Naive B cell (primary cell): ENCODE measurements at regions not wholly inside any gene's neighbourhood (a gene's known extent, or its start where the extent isn't known, plus 50 kb on each side); places are given as distances from the start of the nearest gene placed in this dataset.

ENCODE experiments used
- ATAC-seq, 2 donors: fragments of 150-1000 bp; cut with Tn5 transposase; 2 replicates each; pipeline ENCODE4 v1.10.0; 2021; ENCODE audit warnings: low read depth in 2 of 2, mild to moderate bottlenecking in 2 of 2, moderate library complexity in 2 of 2
- DNase-seq: peaks from one replicate; pipeline ENCODE4 v3.0.0; 2022
- H3K27ac Mint-ChIP-seq, 6 donors: one replicate each; pipeline ENCODE4 v1.8.0; 2020 to 2022; ENCODE audit warnings: mild to moderate bottlenecking in 6 of 6, mixed read lengths in 6 of 6, moderate library complexity in 5 of 6, inconsistent platforms in 2 of 6
- H3K27me3 Mint-ChIP-seq, 3 donors: one replicate each; pipeline ENCODE4 v1.8.0; 2021 to 2022; ENCODE audit warnings: mixed read lengths in 3 of 3, mild to moderate bottlenecking in 1 of 3
- H3K36me3 Mint-ChIP-seq, 2 donors: one replicate each; pipeline ENCODE4 v1.8.0; 2020 to 2022; ENCODE audit warnings: mixed read lengths in 2 of 2, inconsistent platforms in 1 of 2, mild to moderate bottlenecking in 1 of 2
- H3K4me1 Mint-ChIP-seq, 3 donors: one replicate each; pipeline ENCODE4 v1.8.0; 2020 to 2022; ENCODE audit warnings: mixed read lengths in 3 of 3, inconsistent platforms in 1 of 3, mild to moderate bottlenecking in 1 of 3, moderate library complexity in 1 of 3
- H3K4me3 Mint-ChIP-seq, 8 donors: one replicate each; pipeline ENCODE4 v1.8.0; 2020 to 2022; ENCODE audit warnings: mild to moderate bottlenecking in 8 of 8, mixed read lengths in 8 of 8, moderate library complexity in 8 of 8, inconsistent platforms in 2 of 8
- H3K9me3 Mint-ChIP-seq, 7 donors: one replicate each; pipeline ENCODE4 v1.8.0; 2020 to 2022; ENCODE audit warnings: mixed read lengths in 7 of 7, mild to moderate bottlenecking in 5 of 7, inconsistent platforms in 2 of 7, moderate library complexity in 1 of 7

GRCh38 chr1:104854529-104854928, 1104.8 kb downstream of the AMY1C start:
- DNase-seq (no peak), ATAC-seq (no peak)
- H3K4me3 Mint-ChIP-seq: no peak overlapping the region
- H3K27me3 Mint-ChIP-seq: no peaks in the 10 kb centered on the region
- no peaks in the 10 kb centered on the region for H3K4me1 Mint-ChIP-seq
- no peaks in the 10 kb centered on the region for H3K36me3 Mint-ChIP-seq
- H3K27ac Mint-ChIP-seq: no peak overlapping the region
- H3K9me3 Mint-ChIP-seq: peaks cover 0 to 18% (median 7%) of the 10 kb centered on the region in 7 donors

DNA sequence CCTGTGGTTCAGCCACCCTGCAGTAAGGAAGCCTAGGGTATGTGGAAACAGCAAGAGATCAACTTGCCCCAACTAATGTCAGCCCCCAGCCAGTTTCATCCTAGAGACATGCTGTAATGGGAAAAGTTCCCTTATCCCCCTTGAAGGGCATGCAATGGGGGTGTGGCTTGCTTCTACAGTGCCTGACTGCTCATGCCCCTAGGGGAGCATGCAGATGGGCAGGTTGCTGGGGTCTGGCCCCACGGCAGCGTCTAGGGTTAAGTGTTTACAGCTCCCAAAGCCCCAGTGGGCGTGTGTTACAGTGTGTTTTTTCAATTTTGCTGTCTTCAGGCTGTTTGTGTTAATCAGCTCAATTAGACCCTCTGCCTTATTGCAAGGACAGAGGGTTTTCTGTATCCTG, 1105.9 kb downstream of the AMY1C start:
- Mint-ChIP-seq H3K36me3 (no peaks in the 10 kb centered on the region), H3K9me3 (peaks cover 0 to 19% (median 7%) of the 10 kb centered on the region in 7 donors), H3K27ac (no peak overlapping the region), H3K4me1 (no peaks in the 10 kb centered on the region), H3K4me3 (no peak overlapping the region), H3K27me3 (no peaks in the 10 kb centered on the region)
- ATAC-seq (no peak), DNase-seq (no peak)

GRCh38 chr1:104856091-104856490, 1106.4 kb downstream of the AMY1C start:
- Mint-ChIP-seq H3K9me3 (peaks cover 0 to 19% (median 7%) of the 10 kb centered on the region in 7 donors), H3K27me3 (no peaks in the 10 kb centered on the region), H3K36me3 (no peaks in the 10 kb centered on the region), H3K4me1 (no peaks in the 10 kb centered on the region), H3K4me3 (no peak overlapping the region), H3K27ac (no peak overlapping the region)
- ATAC-seq: no peak
- DNase-seq: no peak

DNA sequence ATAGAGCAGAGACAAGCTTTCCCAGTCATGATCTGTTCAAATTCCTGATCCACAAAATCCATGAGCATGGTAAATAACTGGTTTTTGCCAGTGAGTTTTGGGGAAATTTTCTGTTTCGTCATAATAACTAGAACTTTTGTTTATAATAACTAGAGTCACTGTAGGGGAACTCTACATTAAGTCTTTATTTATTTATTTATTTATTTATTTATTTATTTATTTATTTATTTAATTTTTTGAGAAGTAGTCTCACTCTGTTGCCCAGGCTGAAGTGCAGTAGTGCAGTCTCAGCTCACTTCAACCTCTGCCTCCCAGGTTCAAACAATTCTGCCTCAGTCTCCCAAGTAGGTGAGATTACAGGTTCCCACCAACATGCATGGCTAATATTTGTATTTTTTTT, 1106.8 kb downstream of the AMY1C start:
- H3K27ac Mint-ChIP-seq: no peak overlapping the region
- H3K36me3 Mint-ChIP-seq: no peaks in the 10 kb centered on the region
- H3K27me3 Mint-ChIP-seq: no peaks in the 10 kb centered on the region
- H3K9me3 Mint-ChIP-seq: peaks cover 0 to 19% (median 7%) of the 10 kb centered on the region in 7 donors
- H3K4me3 Mint-ChIP-seq: no peak overlapping the region
- DNase-seq: no peak
- no peak for ATAC-seq
- H3K4me1 Mint-ChIP-seq: no peaks in the 10 kb centered on the region

DNA sequence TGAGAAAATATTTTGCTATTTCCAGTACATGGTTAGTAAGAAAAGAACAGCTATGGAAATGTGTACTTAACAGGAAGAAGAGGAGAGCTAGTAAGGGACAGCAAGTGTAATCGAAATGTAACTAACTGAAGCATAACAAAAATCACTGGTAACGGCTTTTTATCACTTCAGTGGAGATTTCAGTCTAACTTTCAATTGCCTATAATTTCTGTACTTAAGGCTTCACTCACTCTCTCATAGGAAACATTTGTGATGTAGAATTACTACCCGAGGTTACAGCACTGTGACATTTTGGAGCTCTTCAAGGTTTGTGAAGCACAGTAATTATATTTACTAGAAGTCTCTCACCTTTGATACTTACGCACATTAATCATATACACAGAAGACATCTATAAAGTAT, 1119.1 kb downstream of the AMY1C start:
- ATAC-seq: no peak

GRCh38 chr1:104874044-104874443, 1124.3 kb downstream of the AMY1C start:
- peak in 1 of 2 donors; percentile 97 for ATAC-seq
- H3K36me3 Mint-ChIP-seq: no peaks in the 10 kb centered on the region

More for the DNA sequence above, 1119.1 kb downstream of the AMY1C start:
- Mint-ChIP-seq H3K4me1 (no peaks in the 10 kb centered on the region), H3K4me3 (no peak overlapping the region), H3K27ac (no peak overlapping the region), H3K27me3 (no peaks in the 10 kb centered on the region), H3K9me3 (no peaks in the 10 kb centered on the region), H3K36me3 (no peaks in the 10 kb centered on the region)
- no peak for DNase-seq

GRCh38 chr1:104878203-104878909, 1128.7 kb downstream of the AMY1C start:
- Mint-ChIP-seq H3K9me3 (peaks cover 0 to 2% (median 0%) of the 10 kb centered on the region in 7 donors), H3K4me1 (no peaks in the 10 kb centered on the region), H3K27me3 (no peaks in the 10 kb centered on the region), H3K36me3 (no peaks in the 10 kb centered on the region), H3K27ac (no peak overlapping the region), H3K4me3 (peak overlapping the region in 1 of 8 donors; percentile 44)
- DNase-seq (no peak), ATAC-seq (no peak)

More at GRCh38 chr1:104874044-104874443, 1124.3 kb downstream of the AMY1C start:
- Mint-ChIP-seq H3K27ac (no peak overlapping the region), H3K27me3 (no peaks in the 10 kb centered on the region), H3K4me3 (no peak overlapping the region), H3K9me3 (no peaks in the 10 kb centered on the region), H3K4me1 (no peaks in the 10 kb centered on the region)
- no peak for DNase-seq

GRCh38 chr1:104884939-104885338, 1135.2 kb downstream of the AMY1C start:
- Mint-ChIP-seq H3K27ac (no peak overlapping the region), H3K27me3 (no peaks in the 10 kb centered on the region), H3K36me3 (no peaks in the 10 kb centered on the region)

DNA sequence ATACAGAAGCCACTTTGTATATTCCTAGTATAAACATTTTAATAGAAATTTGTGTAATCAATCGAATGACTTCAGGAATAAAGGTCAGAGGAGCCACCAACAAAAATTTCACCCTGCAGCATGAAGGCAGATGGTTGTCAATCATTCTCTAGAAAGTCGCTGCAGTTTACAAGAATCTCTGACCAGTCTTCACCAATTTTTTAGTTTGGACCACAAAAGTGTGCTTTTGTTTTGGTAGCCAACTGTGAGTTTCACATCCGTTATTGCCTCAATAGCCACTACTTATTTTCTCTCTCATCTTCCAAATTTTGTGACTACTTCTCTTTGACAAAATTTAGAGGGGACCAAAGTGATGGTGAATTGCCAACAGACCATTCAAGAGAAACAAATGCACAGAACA, 1155.6 kb downstream of the AMY1C start:
- DNase-seq: no peak
- Mint-ChIP-seq H3K4me3 (no peak overlapping the region), H3K27ac (no peak overlapping the region), H3K9me3 (peaks cover 7 to 29% (median 10%) of the 10 kb centered on the region in 7 donors), H3K36me3 (no peaks in the 10 kb centered on the region), H3K4me1 (no peaks in the 10 kb centered on the region), H3K27me3 (no peaks in the 10 kb centered on the region)
- no peak for ATAC-seq

More at GRCh38 chr1:104884939-104885338, 1135.2 kb downstream of the AMY1C start:
- no peaks in the 10 kb centered on the region for H3K4me1 Mint-ChIP-seq
- H3K9me3 Mint-ChIP-seq: peaks cover 0 to 2% (median 0%) of the 10 kb centered on the region in 7 donors
- no peak for DNase-seq
- no peak overlapping the region for H3K4me3 Mint-ChIP-seq
- ATAC-seq: no peak

DNA sequence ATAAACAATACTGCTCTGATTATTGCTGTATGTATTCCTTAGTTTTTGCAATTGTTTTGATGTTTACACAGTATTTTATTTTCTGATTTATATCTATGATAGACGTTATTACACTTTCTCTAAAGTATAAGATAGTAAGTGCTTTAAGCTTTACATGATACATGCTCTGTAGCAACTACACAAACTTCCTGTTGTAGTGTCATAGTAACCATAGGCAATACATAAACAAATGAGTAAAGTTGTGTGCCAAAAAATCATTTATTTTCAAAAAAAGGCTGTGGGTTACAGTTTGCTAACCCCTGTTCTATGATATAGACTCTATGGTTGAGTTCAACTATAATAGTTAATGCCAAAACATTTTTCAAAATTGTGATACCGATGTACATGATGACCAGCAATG, 1156.4 kb downstream of the AMY1C start:
- Mint-ChIP-seq H3K4me3 (no peak overlapping the region), H3K27me3 (no peaks in the 10 kb centered on the region), H3K27ac (no peak overlapping the region), H3K9me3 (peaks cover 7 to 30% (median 12%) of the 10 kb centered on the region in 7 donors), H3K4me1 (no peaks in the 10 kb centered on the region), H3K36me3 (no peaks in the 10 kb centered on the region)
- DNase-seq: no peak
- no peak for ATAC-seq

DNA sequence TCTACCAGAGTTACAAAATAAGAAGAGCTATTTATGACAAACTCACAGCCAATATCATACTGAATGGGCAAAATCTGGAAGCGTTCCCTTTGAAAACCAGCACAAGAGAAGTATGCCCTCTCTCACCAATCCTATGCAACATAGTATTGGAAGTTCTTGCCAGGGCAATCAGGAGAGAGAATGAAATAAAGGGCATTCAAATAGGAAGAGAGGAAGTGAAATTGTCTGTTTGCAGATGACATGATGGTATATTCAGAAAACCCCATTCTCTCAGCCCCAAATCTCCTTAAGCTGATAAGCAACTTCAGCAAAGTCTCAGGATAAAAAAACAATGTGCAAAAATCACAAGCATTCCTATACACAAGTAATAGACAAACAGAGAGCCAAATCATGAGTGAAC, 1169.5 kb downstream of the AMY1C start:
- Mint-ChIP-seq H3K36me3 (no peaks in the 10 kb centered on the region), H3K4me3 (no peak overlapping the region), H3K27ac (no peak overlapping the region), H3K4me1 (no peaks in the 10 kb centered on the region), H3K27me3 (no peaks in the 10 kb centered on the region), H3K9me3 (peaks cover 0 to 4% (median 2%) of the 10 kb centered on the region in 7 donors)
- DNase-seq: no peak
- no peak for ATAC-seq

DNA sequence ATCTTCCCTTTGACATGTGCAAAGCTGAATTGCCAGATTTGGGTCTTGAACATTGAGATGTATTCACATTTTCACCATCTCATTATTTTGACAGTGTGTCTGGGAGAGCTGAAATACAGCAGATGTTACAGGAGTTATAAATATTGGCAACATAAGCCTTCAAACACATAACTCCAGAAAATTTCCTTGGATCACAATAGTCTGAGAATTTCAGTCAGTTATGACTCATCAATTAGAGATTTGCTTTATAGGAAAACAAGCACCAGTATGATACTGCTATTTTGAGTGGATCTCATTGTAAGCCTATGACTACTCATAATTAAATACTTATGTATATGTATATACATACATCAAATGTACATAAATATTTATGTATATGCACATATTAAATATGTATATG, 1171.8 kb downstream of the AMY1C start:
- ATAC-seq (no peak), DNase-seq (no peak)
- no peaks in the 10 kb centered on the region for H3K27me3 Mint-ChIP-seq
- H3K27ac Mint-ChIP-seq: no peak overlapping the region
- no peaks in the 10 kb centered on the region for H3K4me1 Mint-ChIP-seq
- H3K4me3 Mint-ChIP-seq: no peak overlapping the region
- peaks cover 0 to 4% (median 0%) of the 10 kb centered on the region in 7 donors for H3K9me3 Mint-ChIP-seq
- H3K36me3 Mint-ChIP-seq: no peaks in the 10 kb centered on the region

- DNase-seq (no peak), ATAC-seq (no peak)
- Mint-ChIP-seq H3K27ac (no peak overlapping the region), H3K9me3 (peaks cover 0 to 4% (median 0%) of the 10 kb centered on the region in 7 donors), H3K36me3 (no peaks in the 10 kb centered on the region), H3K27me3 (no peaks in the 10 kb centered on the region), H3K4me3 (no peak overlapping the region), H3K4me1 (no peaks in the 10 kb centered on the region)
Observed at GRCh38 chr1:104923075-104923474, 1173.4 kb downstream of the AMY1C start.

DNA sequence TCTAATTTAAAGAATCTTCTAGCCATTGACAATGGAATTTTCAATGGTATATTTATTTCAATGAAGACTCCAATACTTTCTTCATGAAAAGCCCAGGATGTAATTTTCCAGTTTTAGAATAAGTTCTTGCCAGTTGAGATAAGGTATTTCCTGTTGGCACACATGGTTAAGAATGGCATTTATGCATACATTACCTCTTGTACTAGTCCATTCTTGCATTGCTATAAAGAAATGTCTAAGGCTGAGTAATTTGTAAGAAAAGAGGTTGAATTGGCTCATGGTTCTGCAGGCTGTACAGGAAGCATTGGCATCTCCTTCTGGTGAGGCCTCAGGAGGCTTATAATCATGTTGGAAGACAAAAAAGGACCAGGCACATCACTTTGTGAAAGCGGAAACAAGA, 1179.6 kb downstream of the AMY1C start:
- H3K4me3 Mint-ChIP-seq: no peak overlapping the region
- ATAC-seq: no peak
- peaks cover 0 to 15% (median 0%) of the 10 kb centered on the region in 3 donors for H3K4me1 Mint-ChIP-seq
- H3K27me3 Mint-ChIP-seq: no peaks in the 10 kb centered on the region
- peaks cover 0 to 8% (median 2%) of the 10 kb centered on the region in 7 donors for H3K9me3 Mint-ChIP-seq
- H3K36me3 Mint-ChIP-seq: no peaks in the 10 kb centered on the region
- no peak for DNase-seq
- H3K27ac Mint-ChIP-seq: no peak overlapping the region
